ENCODE measurements at regions not wholly inside any gene's neighbourhood (a gene's known extent, or its start where the extent isn't known, plus 50 kb on each side); places are given as distances from the start of the nearest gene placed in this dataset.
"Not testable (repeated sequence)": the region's sequence is repeated elsewhere in the genome, so short reads cannot be mapped to it uniquely, and the experiment has no call there.

DNA sequence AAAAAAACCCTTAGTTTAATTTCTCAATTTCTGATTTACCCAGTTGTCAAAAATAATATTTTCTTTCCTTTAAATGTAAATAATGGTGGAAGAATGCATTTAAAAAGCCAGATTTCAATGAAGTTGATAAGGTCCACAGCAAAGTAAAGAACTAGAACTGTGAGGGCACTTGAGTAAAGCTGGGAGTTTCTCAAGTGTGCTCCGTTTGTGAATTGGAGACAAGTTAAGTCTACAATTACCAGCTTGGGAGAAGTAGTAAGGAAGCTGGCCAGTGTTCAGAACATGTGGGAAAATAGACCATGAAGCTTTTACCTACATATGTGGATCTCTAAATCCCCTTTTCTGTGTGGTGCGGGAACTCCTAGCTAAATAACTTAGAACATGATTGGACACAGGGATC is 239.4 kb downstream of the OXSM start:
- H3K4me3 ChIP-seq (ENCODE audit: low read length) = no peak overlapping the region
- no peaks in the 10 kb centered on the region for H3K27me3 ChIP-seq (ENCODE audit: low read length)
- H2AFZ ChIP-seq (ENCODE audit: low read length) = no peak overlapping the region
- H3F3A ChIP-seq (ENCODE audit: low read length, unreplicated experiment) = no peaks in the 10 kb centered on the region
- no peak overlapping the region for H3K4me2 ChIP-seq (ENCODE audit: low read length)
- no peak overlapping the region for H3K27ac ChIP-seq (ENCODE audit: low read length)
- H3K79me2 ChIP-seq (ENCODE audit: low read length) = no peaks in the 10 kb centered on the region
- H3K9me3 ChIP-seq (ENCODE audit: low read length) = no peaks in the 10 kb centered on the region
- ChIA-PET POLR2A (ENCODE audit: unreplicated experiment) (no interaction called here), CTCF (no interaction called here)
- TF ChIP-seq EZH2 (IDR thresholded peaks at IDR 0.05; ENCODE audit: low read length, unreplicated experiment) (no peak), EZH2phosphoT487 (IDR thresholded peaks at IDR 0.05; ENCODE audit: borderline replicate concordance, low read length) (no peak), CTCF (conservative IDR thresholded peaks at IDR 0.05; ENCODE audit: low read depth, low read length) (no peak)
- H3K9me2 ChIP-seq (replicated peaks; ENCODE audit: low read length) = no peaks in the 10 kb centered on the region
- no TSS peak for BruUV-seq (replicated peaks)
- intact Hi-C loops (cut with micrococcal nuclease) = no loop called here
- no peak for DNase-seq
- H3K4me1 ChIP-seq (ENCODE audit: insufficient read depth, low read length) = no peaks in the 10 kb centered on the region
- no peak for ATAC-seq
- no peaks in the 10 kb centered on the region for H3K36me3 ChIP-seq (ENCODE audit: low read depth, low read length)
- no peaks in the 10 kb centered on the region for H4K20me1 ChIP-seq (ENCODE audit: low read length)
- H3K9ac ChIP-seq (ENCODE audit: low read length) = no peak overlapping the region

DNA sequence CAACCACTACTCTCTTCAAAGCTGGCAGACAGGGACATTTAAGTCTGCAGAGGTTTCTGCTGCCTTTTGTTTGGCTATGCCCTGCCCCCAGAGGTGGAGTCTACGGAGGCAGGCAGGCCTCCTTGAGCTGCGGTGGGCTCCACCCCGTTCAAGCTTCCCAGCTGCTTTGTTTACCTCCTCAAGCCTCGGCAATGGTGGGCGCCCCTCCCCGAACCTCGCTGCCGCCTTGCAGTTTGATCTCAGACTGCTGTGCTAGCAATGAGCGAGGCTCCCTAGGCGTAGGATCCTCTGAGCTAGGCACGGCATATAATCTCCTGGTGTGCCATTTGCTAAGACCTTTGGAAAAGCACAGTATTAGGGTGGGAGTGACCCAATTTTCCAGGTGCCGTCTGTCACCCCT is 252.2 kb downstream of the OXSM start:
- not testable (repeated sequence) for BruUV-seq (replicated peaks)

DNA sequence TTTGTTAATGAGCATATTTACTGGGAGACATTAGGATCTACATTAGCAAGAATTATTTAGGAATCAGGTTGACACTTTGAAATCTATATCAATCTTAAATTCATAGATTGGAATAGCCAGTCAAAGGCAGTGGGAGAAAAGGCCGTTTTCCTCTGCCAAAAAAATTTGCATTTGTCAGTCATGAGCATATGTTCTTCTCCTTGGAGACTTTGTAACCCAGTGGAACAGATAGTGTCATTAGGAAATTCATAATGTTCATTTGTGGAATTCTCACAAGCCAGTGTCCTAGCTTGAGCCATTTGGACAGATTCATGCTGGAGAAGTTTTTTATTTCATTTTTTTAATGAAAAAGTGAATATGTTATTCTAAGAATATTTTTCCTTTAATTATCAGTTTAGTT is 260.1 kb downstream of the OXSM start:
- intact Hi-C loops (cut with micrococcal nuclease) = no loop called here
- BruUV-seq (replicated peaks) = no TSS peak
- H3K79me2 ChIP-seq (ENCODE audit: low read length) = no peaks in the 10 kb centered on the region
- H3F3A ChIP-seq (ENCODE audit: low read length, unreplicated experiment) = no peaks in the 10 kb centered on the region
- no peak overlapping the region for H3K4me2 ChIP-seq (ENCODE audit: low read length)
- H3K4me3 ChIP-seq (ENCODE audit: low read length) = no peak overlapping the region
- H3K27me3 ChIP-seq (ENCODE audit: low read length) = no peaks in the 10 kb centered on the region
- ATAC-seq (no peak), DNase-seq (no peak)
- H3K9me2 ChIP-seq (replicated peaks; ENCODE audit: low read length) = no peaks in the 10 kb centered on the region
- H3K9ac ChIP-seq (ENCODE audit: low read length) = no peak overlapping the region
- no peaks in the 10 kb centered on the region for H4K20me1 ChIP-seq (ENCODE audit: low read length)
- ChIA-PET POLR2A (ENCODE audit: unreplicated experiment) (no interaction called here), CTCF (no interaction called here)
- no peak overlapping the region for H2AFZ ChIP-seq (ENCODE audit: low read length)
- TF ChIP-seq CTCF (conservative IDR thresholded peaks at IDR 0.05; ENCODE audit: low read depth, low read length) (no peak), EZH2phosphoT487 (IDR thresholded peaks at IDR 0.05; ENCODE audit: borderline replicate concordance, low read length) (no peak), EZH2 (IDR thresholded peaks at IDR 0.05; ENCODE audit: low read length, unreplicated experiment) (no peak)
- no peak overlapping the region for H3K27ac ChIP-seq (ENCODE audit: low read length)
- peaks cover 29% of the 10 kb centered on the region; the same call in 1 of the 2 replicates for H3K9me3 ChIP-seq (ENCODE audit: low read length)
- H3K4me1 ChIP-seq (ENCODE audit: insufficient read depth, low read length) = no peaks in the 10 kb centered on the region
- no peaks in the 10 kb centered on the region for H3K36me3 ChIP-seq (ENCODE audit: low read depth, low read length)

More for the DNA sequence above, 252.2 kb downstream of the OXSM start:
- CTCF ChIA-PET; H3K4me2 ChIP-seq (ENCODE audit: low read length); H3K4me3 ChIP-seq (ENCODE audit: low read length); H4K20me1 ChIP-seq (ENCODE audit: low read length); DNase-seq; H3K79me2 ChIP-seq (ENCODE audit: low read length); H2AFZ ChIP-seq (ENCODE audit: low read length); intact Hi-C loops (cut with micrococcal nuclease); H3K4me1 ChIP-seq (ENCODE audit: insufficient read depth, low read length); H3K36me3 ChIP-seq (ENCODE audit: low read depth, low read length); H3K27me3 ChIP-seq (ENCODE audit: low read length); ATAC-seq; H3K9ac ChIP-seq (ENCODE audit: low read length); H3F3A ChIP-seq (ENCODE audit: low read length, unreplicated experiment); POLR2A ChIA-PET (ENCODE audit: unreplicated experiment); H3K9me2 ChIP-seq (replicated peaks; ENCODE audit: low read length); H3K27ac ChIP-seq (ENCODE audit: low read length); H3K9me3 ChIP-seq (ENCODE audit: low read length): not testable (repeated sequence)
